Activated CD8-positive, alpha-beta memory T cell treated with anti-CD3 and anti-CD28 coated beads for 36 hours (primary cell): ENCODE measurements at regions not wholly inside any gene's neighbourhood (a gene's known extent, or its start where the extent isn't known, plus 50 kb on each side); places are given as distances from the start of the nearest gene placed in this dataset.

Source experiments
- CTCF ChIA-PET: fragments of 350-600 bp; sonication (Branson Sonifier 250); formaldehyde crosslinking; loops from one replicate; lab custom pipeline; 2021; ENCODE audit warnings: antibody characterized with exemption; lab: Charles Lee
- POLR2A ChIA-PET: fragments of 350-600 bp; sonication (Branson Sonifier 250); formaldehyde crosslinking; loops from one replicate; lab custom pipeline; 2021; ENCODE audit warnings: antibody characterized with exemption; lab: Charles Lee

DNA sequence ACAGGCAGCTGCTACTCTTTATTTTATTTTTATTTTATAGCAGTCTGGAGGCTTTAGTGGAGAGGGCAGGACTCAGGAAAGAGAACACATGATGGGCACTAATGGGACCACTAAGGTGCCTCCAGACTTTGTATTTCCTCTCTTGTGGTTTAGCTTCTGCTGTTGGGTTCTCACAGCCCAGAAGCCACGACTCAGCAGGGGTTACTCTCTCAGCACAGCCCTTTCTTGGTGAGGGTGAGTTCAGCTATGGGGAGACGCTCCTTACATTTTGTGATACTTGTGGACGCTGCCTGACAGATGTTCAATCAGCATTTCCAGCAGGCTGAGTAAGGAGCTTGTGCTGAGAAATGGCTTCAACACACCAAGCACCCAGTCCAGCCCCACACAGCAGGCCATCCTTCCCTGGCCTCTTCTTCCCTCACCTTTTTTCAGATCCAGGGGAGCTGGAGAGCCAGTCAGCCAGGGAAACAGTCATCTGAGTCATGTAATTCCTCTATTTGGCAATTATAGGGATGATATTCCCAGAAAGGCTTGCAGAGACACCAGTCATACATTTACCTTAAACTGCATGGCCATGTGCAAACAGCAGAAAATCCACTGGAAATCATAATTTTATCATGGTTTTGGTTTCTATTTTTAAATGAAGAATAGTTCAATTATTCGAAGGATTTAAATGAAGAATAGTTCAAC is 53.2 kb upstream of the RAB3GAP2 start:
- ChIA-PET CTCF (interaction anchor here (1.1 kb wide), 1 partner anchor 45 kb away, joined by 3 read pairs; no protein-coding TSS in a partner anchor), POLR2A (no interaction called here)

GRCh38 chr1:220323717-220324116 is 51.5 kb upstream of the RAB3GAP2 start:
- ChIA-PET CTCF (no interaction called here), POLR2A (no interaction called here)

DNA sequence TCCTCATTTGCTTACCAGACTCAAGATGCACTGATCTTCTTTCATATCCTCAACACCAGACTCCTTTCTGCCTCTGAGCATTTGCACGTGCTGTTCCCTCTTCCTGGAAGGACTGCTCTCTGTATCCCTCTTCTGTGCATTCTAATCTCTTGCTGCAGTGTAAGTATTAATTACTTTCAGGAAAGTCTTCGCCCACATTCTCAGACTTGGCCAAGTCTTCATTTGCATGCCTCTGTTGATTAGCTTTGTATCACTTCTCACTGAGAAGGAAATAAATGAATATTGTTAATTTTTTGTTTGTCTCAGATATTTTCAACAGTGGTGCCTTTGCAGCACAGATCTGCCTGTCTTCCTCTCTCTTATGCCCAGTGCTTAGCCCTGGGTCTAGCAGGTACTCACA is 50.3 kb upstream of the RAB3GAP2 start:
- ChIA-PET POLR2A (no interaction called here), CTCF (no interaction called here)
